ENCODE measurements at regions not wholly inside any gene's neighbourhood (a gene's known extent, or its start where the extent isn't known, plus 50 kb on each side); places are given as distances from the start of the nearest gene placed in this dataset.

GRCh38 chr7:116393654-116394053 is 105.9 kb upstream of the CAV2 start:
- DNase-seq (ENCODE audit: low read depth, low spot score) (no peak), ATAC-seq (no peak)
- RAD21 ChIA-PET (ENCODE audit: low non-redundant PET in 1 of 2, low total read pairs in 2 of 2, uncharacterized antibody in 2 of 2, unreplicated experiment in 2 of 2), result no interaction called here
- intact Hi-C loops (cut with micrococcal nuclease), result no loop called here
- H3K79me2 ChIP-seq (ENCODE audit: insufficient read depth, low read length), result no peaks in the 10 kb centered on the region
- H3K9me3 ChIP-seq (ENCODE audit: control insufficient read depth in 1 of 2, insufficient read depth in 1 of 2, low read depth in 1 of 2, low read length in 2 of 2), result no peaks in the 10 kb centered on the region
- H3K27me3 ChIP-seq (ENCODE audit: insufficient read depth, low read length), result no peaks in the 10 kb centered on the region
- CTCF ChIA-PET, result no interaction called here
- no peaks in the 10 kb centered on the region for H3K9me2 ChIP-seq (ENCODE audit: insufficient read depth)
- no TSS peak for BruUV-seq (replicated peaks)
- H3K4me3 ChIP-seq (replicated peaks in 1 of 2; ENCODE audit: low read depth in 1 of 2, low read length in 2 of 2), result no peak overlapping the region
- H3K4me1 ChIP-seq (ENCODE audit: control insufficient read depth in 1 of 2, insufficient read depth in 2 of 2, low read length in 2 of 2), result peaks cover 18 to 21% of the 10 kb centered on the region in 2 experiments
- H3K27ac ChIP-seq (ENCODE audit: low read depth, low read length), result no peak overlapping the region
- no peak overlapping the region for H3K9ac ChIP-seq (ENCODE audit: low read length)
- POLR2A ChIA-PET, result no interaction called here
- H3K36me3 ChIP-seq (ENCODE audit: control insufficient read depth in 1 of 2, insufficient read depth in 2 of 2, low read length in 2 of 2), result no peaks in the 10 kb centered on the region
- no peak overlapping the region for H3K4me2 ChIP-seq (ENCODE audit: low read length)
- TF ChIP-seq POLR2A (IDR thresholded peaks at IDR 0.05; ENCODE audit: borderline replicate concordance, extremely low read depth, insufficient read depth, insufficient read length), result no peak
- TF ChIP-seq, protein P1, sequence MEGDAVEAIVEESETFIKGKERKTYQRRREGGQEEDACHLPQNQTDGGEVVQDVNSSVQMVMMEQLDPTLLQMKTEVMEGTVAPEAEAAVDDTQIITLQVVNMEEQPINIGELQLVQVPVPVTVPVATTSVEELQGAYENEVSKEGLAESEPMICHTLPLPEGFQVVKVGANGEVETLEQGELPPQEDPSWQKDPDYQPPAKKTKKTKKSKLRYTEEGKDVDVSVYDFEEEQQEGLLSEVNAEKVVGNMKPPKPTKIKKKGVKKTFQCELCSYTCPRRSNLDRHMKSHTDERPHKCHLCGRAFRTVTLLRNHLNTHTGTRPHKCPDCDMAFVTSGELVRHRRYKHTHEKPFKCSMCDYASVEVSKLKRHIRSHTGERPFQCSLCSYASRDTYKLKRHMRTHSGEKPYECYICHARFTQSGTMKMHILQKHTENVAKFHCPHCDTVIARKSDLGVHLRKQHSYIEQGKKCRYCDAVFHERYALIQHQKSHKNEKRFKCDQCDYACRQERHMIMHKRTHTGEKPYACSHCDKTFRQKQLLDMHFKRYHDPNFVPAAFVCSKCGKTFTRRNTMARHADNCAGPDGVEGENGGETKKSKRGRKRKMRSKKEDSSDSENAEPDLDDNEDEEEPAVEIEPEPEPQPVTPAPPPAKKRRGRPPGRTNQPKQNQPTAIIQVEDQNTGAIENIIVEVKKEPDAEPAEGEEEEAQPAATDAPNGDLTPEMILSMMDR (IDR thresholded peaks at IDR 0.05 in 2 of 3, conservative IDR thresholded peaks at IDR 0.05 in 1 of 3; ENCODE audit: borderline replicate concordance in 1 of 3, insufficient read depth in 1 of 3, low read depth in 2 of 3, low read length in 2 of 3), result no peak
- TF ChIP-seq MAX (IDR thresholded peaks at IDR 0.05), result no peak
- TF ChIP-seq FOSL1 (IDR thresholded peaks at IDR 0.05; ENCODE audit: low read depth), result no peak
- TF ChIP-seq SRF (IDR thresholded peaks at IDR 0.05; ENCODE audit: low read depth), result no peak
- no peak for TF ChIP-seq ZNF274 (IDR thresholded peaks at IDR 0.05; ENCODE audit: low read depth, low read length)
- no peak for TF ChIP-seq JUND (IDR thresholded peaks at IDR 0.05)
- no peak for TF ChIP-seq EZH2phosphoT487 (IDR thresholded peaks at IDR 0.05; ENCODE audit: borderline replicate concordance)
- TF ChIP-seq RAD21 (IDR thresholded peaks at IDR 0.05; ENCODE audit: low read depth), result no peak
- no peak for TF ChIP-seq EGR1 (IDR thresholded peaks at IDR 0.05; ENCODE audit: low read depth)
- no peak for TF ChIP-seq ELF1 (IDR thresholded peaks at IDR 0.05; ENCODE audit: borderline replicate concordance, low read depth)
- no peak for TF ChIP-seq CEBPB (IDR thresholded peaks at IDR 0.05; ENCODE audit: low read depth)
- TF ChIP-seq YY1 (IDR thresholded peaks at IDR 0.05; ENCODE audit: extremely low read depth, insufficient replicate concordance, low read depth, low read length), result no peak
- TF ChIP-seq ZFX (IDR thresholded peaks at IDR 0.05), result no peak
- no peak overlapping the region for H2AFZ ChIP-seq (ENCODE audit: low read depth, low read length, poor library complexity, severe bottlenecking)
- H4K20me1 ChIP-seq (ENCODE audit: insufficient read depth), result no peaks in the 10 kb centered on the region

Data from HCT116 (cell line).